Smooth muscle cell (in vitro differentiated cells): ENCODE measurements at regions not wholly inside any gene's neighbourhood (a gene's known extent, or its start where the extent isn't known, plus 50 kb on each side); places are given as distances from the start of the nearest gene placed in this dataset.

ENCODE experiments used
- DNase-seq: peaks from one replicate; lab custom pipeline; 2025; ENCODE audit not compliant: unreplicated experiment; lab: John Stamatoyannopoulos, UW
- H2AFZ ChIP-seq: fragments of 200-600 bp; sonication (generic); 2 replicates; pipeline ENCODE4 v1.6.0; 2016; ENCODE audit warnings: antibody characterized with exemption, low read depth, mild to moderate bottlenecking
- H3F3A ChIP-seq: fragments of 200-600 bp; sonication (generic); 2 replicates; pipeline ENCODE4 v1.6.0; 2017; ENCODE audit warnings: antibody characterized with exemption, low read depth
- H3K27ac ChIP-seq: fragments of 200-600 bp; sonication (generic); 2 replicates; pipeline ENCODE4 v1.5.1; 2016; ENCODE audit warnings: low read depth, mild to moderate bottlenecking
- H3K27me3 ChIP-seq: fragments of 200-600 bp; sonication (generic); 2 replicates; pipeline ENCODE4 v1.6.1; 2016; ENCODE audit warnings: low read depth, mild to moderate bottlenecking
- H3K36me3 ChIP-seq: fragments of 200-600 bp; sonication (generic); 2 replicates; pipeline ENCODE4 v1.5.1; 2016; ENCODE audit warnings: low read depth
- H3K4me1 ChIP-seq: fragments of 200-600 bp; sonication (generic); 2 replicates; pipeline ENCODE4 v1.5.1; 2016; ENCODE audit warnings: low read depth
- H3K4me2 ChIP-seq: fragments of 200-600 bp; sonication (generic); 2 replicates; pipeline ENCODE4 v1.6.0; 2016; ENCODE audit warnings: mild to moderate bottlenecking
- H3K4me3 ChIP-seq: fragments of 200-600 bp; sonication (generic); 2 replicates; pipeline ENCODE4 v1.5.1; 2016; ENCODE audit warnings: mild to moderate bottlenecking
- H3K79me2 ChIP-seq: fragments of 200-600 bp; sonication (generic); 2 replicates; pipeline ENCODE4 v1.6.0; 2016; ENCODE audit warnings: low read depth, mild to moderate bottlenecking
- H3K9ac ChIP-seq: fragments of 200-600 bp; sonication (generic); 2 replicates; pipeline ENCODE4 v1.6.0; 2016; ENCODE audit warnings: low read depth
- H3K9me3 ChIP-seq: fragments of 200-600 bp; sonication (generic); replicated peaks from 2 replicates; pipeline ENCODE4 v1.5.1; 2016; ENCODE audit warnings: low read depth
- H4K20me1 ChIP-seq: fragments of 200-600 bp; sonication (generic); 2 replicates; pipeline ENCODE4 v1.6.0; 2016; ENCODE audit warnings: low read depth
- WGBS: methylation state at CpG from one replicate; pipeline ENCODE4 v1.1.7; 2016; ENCODE audit warnings: low lambda C conversion rate; 5-methylcytosine and 5-hydroxymethylcytosine counted together
- TF ChIP-seq, protein P1 (sequence below): fragments of 200-600 bp; sonication (generic); IDR thresholded peaks from 2 replicates; pipeline ENCODE4 v1.5.1; 2017; ENCODE audit warnings: borderline replicate concordance, mild to moderate bottlenecking, antibody characterized with exemption; ENCODE audit not compliant: insufficient read depth, poor library complexity, severe bottlenecking

- 71% methylated on average over 1 of the region's 1 CpG for WGBS
Observed at GRCh38 chr1:195754874-195755273, 853.4 kb downstream of the KCNT2 start.

DNA sequence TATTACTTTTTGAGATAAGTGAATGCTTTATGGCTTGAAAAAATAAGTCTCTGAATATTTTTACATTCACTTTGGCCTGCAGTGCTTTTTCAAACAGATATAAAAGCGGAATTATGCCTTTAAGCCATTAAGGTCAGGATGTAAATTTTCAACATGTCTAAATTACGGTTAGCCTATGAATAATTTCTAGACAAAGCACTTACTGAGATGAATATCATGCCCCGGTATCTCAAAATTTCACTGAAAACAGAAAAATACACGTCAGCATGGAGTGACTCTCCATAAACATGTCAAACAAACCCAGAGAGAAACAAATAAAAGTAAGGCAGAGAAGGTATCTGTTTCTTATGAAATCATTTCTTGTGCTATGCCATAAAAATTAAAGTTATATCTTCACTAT, 853.9 kb downstream of the KCNT2 start:
- no peaks in the 10 kb centered on the region for H4K20me1 ChIP-seq
- H3K9ac ChIP-seq: no peak overlapping the region
- TF ChIP-seq, protein P1, sequence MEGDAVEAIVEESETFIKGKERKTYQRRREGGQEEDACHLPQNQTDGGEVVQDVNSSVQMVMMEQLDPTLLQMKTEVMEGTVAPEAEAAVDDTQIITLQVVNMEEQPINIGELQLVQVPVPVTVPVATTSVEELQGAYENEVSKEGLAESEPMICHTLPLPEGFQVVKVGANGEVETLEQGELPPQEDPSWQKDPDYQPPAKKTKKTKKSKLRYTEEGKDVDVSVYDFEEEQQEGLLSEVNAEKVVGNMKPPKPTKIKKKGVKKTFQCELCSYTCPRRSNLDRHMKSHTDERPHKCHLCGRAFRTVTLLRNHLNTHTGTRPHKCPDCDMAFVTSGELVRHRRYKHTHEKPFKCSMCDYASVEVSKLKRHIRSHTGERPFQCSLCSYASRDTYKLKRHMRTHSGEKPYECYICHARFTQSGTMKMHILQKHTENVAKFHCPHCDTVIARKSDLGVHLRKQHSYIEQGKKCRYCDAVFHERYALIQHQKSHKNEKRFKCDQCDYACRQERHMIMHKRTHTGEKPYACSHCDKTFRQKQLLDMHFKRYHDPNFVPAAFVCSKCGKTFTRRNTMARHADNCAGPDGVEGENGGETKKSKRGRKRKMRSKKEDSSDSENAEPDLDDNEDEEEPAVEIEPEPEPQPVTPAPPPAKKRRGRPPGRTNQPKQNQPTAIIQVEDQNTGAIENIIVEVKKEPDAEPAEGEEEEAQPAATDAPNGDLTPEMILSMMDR: no peak
- no peaks in the 10 kb centered on the region for H3K27me3 ChIP-seq
- no peak for DNase-seq
- no peak overlapping the region for H2AFZ ChIP-seq
- H3F3A ChIP-seq: no peaks in the 10 kb centered on the region
- H3K4me1 ChIP-seq: no peaks in the 10 kb centered on the region
- H3K4me2 ChIP-seq: no peak overlapping the region
- no peaks in the 10 kb centered on the region for H3K36me3 ChIP-seq
- no peaks in the 10 kb centered on the region for H3K9me3 ChIP-seq
- H3K27ac ChIP-seq: no peak overlapping the region
- 81% methylated on average over 4 of the region's 4 CpGs for WGBS
- H3K79me2 ChIP-seq: no peaks in the 10 kb centered on the region
- no peak overlapping the region for H3K4me3 ChIP-seq

More at GRCh38 chr1:195754874-195755273, 853.4 kb downstream of the KCNT2 start:
- no peak overlapping the region for H3K27ac ChIP-seq
- no peaks in the 10 kb centered on the region for H3K27me3 ChIP-seq
- H3K4me1 ChIP-seq: no peaks in the 10 kb centered on the region
- no peaks in the 10 kb centered on the region for H3K79me2 ChIP-seq
- no peak overlapping the region for H3K4me2 ChIP-seq
- no peak overlapping the region for H3K4me3 ChIP-seq
- DNase-seq: no peak
- no peaks in the 10 kb centered on the region for H3K9me3 ChIP-seq
- no peaks in the 10 kb centered on the region for H4K20me1 ChIP-seq
- TF ChIP-seq, protein P1: no peak
- no peak overlapping the region for H2AFZ ChIP-seq
- no peak overlapping the region for H3K9ac ChIP-seq
- no peaks in the 10 kb centered on the region for H3K36me3 ChIP-seq
- H3F3A ChIP-seq: no peaks in the 10 kb centered on the region

GRCh38 chr1:195748969-195749368, 859.3 kb downstream of the KCNT2 start:
- no peaks in the 10 kb centered on the region for H3K36me3 ChIP-seq

More at GRCh38 chr1:195748969-195749368, 859.3 kb downstream of the KCNT2 start:
- Histone ChIP-seq H3K9ac (no peak overlapping the region), H3K79me2 (no peaks in the 10 kb centered on the region), H3K27ac (no peak overlapping the region), H4K20me1 (no peaks in the 10 kb centered on the region), H3K4me3 (no peak overlapping the region), H3K4me1 (no peaks in the 10 kb centered on the region), H3K9me3 (no peaks in the 10 kb centered on the region), H3K27me3 (no peaks in the 10 kb centered on the region), H3F3A (no peaks in the 10 kb centered on the region), H2AFZ (no peak overlapping the region), H3K4me2 (no peak overlapping the region)
- DNase-seq: no peak
- TF ChIP-seq, protein P1: no peak
- 94% methylated on average over 1 of the region's 1 CpG for WGBS
